NT2/D1 (cell line): ENCODE measurements at regions not wholly inside any gene's neighbourhood (a gene's known extent, or its start where the extent isn't known, plus 50 kb on each side); places are given as distances from the start of the nearest gene placed in this dataset.
"Not testable (repeated sequence)": the region's sequence is repeated elsewhere in the genome, so short reads cannot be mapped to it uniquely, and the experiment has no call there.

Experiments
- DNase-seq: peaks from one replicate; pipeline ENCODE4 v3.0.0-alpha.2; 2011; ENCODE audit warnings: low read depth, low spot score
- H3K27me3 ChIP-seq: 2 replicates; pipeline ENCODE4 v1.6.0; 2011; ENCODE audit warnings: mild to moderate bottlenecking; ENCODE audit not compliant: insufficient read length, insufficient read depth
- H3K36me3 ChIP-seq: 2 replicates; pipeline ENCODE4 v1.6.1; 2011; ENCODE audit warnings: mild to moderate bottlenecking, low read length, mixed read lengths; ENCODE audit not compliant: insufficient read depth, insufficient read length
- H3K4me1 ChIP-seq: 2 replicates; pipeline ENCODE4 v1.5.1; 2011; ENCODE audit not compliant: insufficient read depth, insufficient read length
- H3K4me3 ChIP-seq: 2 replicates; pipeline ENCODE4 v1.5.1; 2011; ENCODE audit warnings: low read depth; ENCODE audit not compliant: insufficient read length
- H3K9ac ChIP-seq: 2 replicates; pipeline ENCODE4 v1.6.0; 2011; ENCODE audit warnings: low read depth; ENCODE audit not compliant: insufficient read length
- H3K9me3 ChIP-seq: 2 replicates; pipeline ENCODE4 v1.5.1; 2011; ENCODE audit warnings: mild to moderate bottlenecking, low read length; ENCODE audit not compliant: insufficient read depth
- SUZ12 ChIP-seq: IDR thresholded peaks from 2 replicates; pipeline ENCODE4 v1.6.1; 2011; ENCODE audit not compliant: insufficient read length, insufficient read depth; ENCODE audit errors: extremely low read depth
- YY1 ChIP-seq: IDR thresholded peaks from 2 replicates; pipeline ENCODE4 v1.6.1; 2011; ENCODE audit not compliant: insufficient read length, insufficient read depth
- ZNF274 ChIP-seq: IDR thresholded peaks from 2 replicates; pipeline ENCODE4 v1.6.1; 2011; ENCODE audit warnings: mild to moderate bottlenecking, low read depth, low read length

DNA sequence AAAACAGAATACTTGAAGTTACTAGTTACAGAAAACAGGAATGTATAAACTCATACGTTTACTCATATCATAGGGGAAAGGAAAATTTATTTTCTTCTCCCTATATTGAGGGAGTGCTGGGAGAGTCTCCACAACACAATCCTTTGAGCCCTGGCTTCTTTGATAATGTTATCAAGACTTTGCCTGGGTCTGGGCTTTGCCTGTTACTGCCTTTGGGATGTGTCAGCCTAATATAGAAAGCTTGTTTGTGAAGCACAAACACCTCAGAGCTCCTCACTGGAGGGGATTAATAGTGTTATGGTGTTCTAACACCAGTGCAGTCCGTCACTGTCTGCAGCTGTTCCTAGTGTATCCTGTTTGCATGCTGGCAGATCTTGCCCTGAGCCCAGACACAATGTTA lies 107.8 kb downstream of the VCY start:
- no peak for DNase-seq
- Histone ChIP-seq H3K36me3 (no peaks in the 10 kb centered on the region), H3K9me3 (no peaks in the 10 kb centered on the region), H3K4me1 (no peaks in the 10 kb centered on the region), H3K4me3 (no peak overlapping the region), H3K9ac (no peak overlapping the region), H3K27me3 (no peaks in the 10 kb centered on the region)
- TF ChIP-seq ZNF274, result no peak
- TF ChIP-seq YY1, result no peak
- TF ChIP-seq SUZ12, result no peak

DNA sequence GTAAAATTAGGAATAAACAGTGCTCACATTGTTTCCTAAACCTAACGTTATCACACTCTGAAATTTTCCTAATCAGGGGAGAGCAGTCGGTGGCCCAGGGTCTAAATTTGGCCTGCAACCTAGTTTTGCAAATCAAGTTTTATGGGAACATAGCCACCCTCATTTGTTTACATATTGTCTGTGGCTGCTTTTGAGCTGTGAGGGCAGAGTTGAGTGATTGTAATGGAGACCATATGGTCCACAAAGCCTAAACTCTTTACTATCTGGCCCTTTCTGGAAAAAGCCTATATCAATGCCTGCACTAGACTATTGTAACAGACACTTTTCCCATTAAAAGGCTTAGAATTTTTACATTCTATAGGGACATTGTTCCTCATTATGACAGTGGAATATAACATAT lies 105.2 kb downstream of the VCY start:
- Histone ChIP-seq H3K36me3 (no peaks in the 10 kb centered on the region), H3K27me3 (no peaks in the 10 kb centered on the region), H3K4me3 (no peak overlapping the region), H3K4me1 (no peaks in the 10 kb centered on the region), H3K9me3 (no peaks in the 10 kb centered on the region), H3K9ac (no peak overlapping the region)
- DNase-seq, result no peak
- TF ChIP-seq ZNF274 (no peak), YY1 (no peak), SUZ12 (no peak)

GRCh38 chrY:13882829-13883228 lies 103.4 kb downstream of the VCY start:
- H3K4me3 ChIP-seq, result no peak overlapping the region

DNA sequence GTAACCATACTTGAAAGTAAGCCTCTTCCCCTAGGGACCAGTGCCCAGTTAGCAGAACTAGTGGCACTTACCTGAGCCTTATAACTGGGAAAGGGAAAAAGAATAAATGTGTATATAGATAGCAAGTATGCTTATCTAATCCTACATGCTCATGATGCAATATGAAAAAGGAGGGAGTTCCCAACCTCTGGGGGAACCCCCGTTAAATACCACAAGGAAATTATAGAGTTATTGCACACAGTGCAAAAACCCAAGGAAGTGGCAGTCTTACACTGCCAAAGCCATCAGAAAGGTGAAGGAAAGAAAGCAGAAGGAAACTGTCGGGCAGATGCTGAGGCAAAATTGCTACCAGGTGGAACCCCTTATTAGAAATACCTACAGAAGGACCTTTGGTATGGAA lies 92.2 kb downstream of the VCY start:
- H3K9ac ChIP-seq, H3K4me3 ChIP-seq, H3K27me3 ChIP-seq, H3K36me3 ChIP-seq, H3K9me3 ChIP-seq, DNase-seq, H3K4me1 ChIP-seq: not testable (repeated sequence)

More at GRCh38 chrY:13882829-13883228, 103.4 kb downstream of the VCY start:
- H3K4me1 ChIP-seq, result no peaks in the 10 kb centered on the region
- no peaks in the 10 kb centered on the region for H3K9me3 ChIP-seq
- TF ChIP-seq ZNF274 (no peak), SUZ12 (no peak), YY1 (no peak)
- no peaks in the 10 kb centered on the region for H3K36me3 ChIP-seq
- no peaks in the 10 kb centered on the region for H3K27me3 ChIP-seq
- DNase-seq, result no peak
- no peak overlapping the region for H3K9ac ChIP-seq

GRCh38 chrY:13907736-13908135 lies 78.5 kb downstream of the VCY start:
- TF ChIP-seq ZNF274 (no peak), SUZ12 (no peak), YY1 (no peak)
- no peak for DNase-seq
- Histone ChIP-seq H3K9me3 (no peaks in the 10 kb centered on the region; the same call in 1 of the 2 replicates), H3K27me3 (no peaks in the 10 kb centered on the region), H3K36me3 (no peaks in the 10 kb centered on the region), H3K4me1 (no peaks in the 10 kb centered on the region), H3K4me3 (no peak overlapping the region), H3K9ac (no peak overlapping the region)

GRCh38 chrY:13930436-13930835 lies 55.8 kb downstream of the VCY start:
- H3K9me3 ChIP-seq, H3K36me3 ChIP-seq, H3K27me3 ChIP-seq, H3K9ac ChIP-seq, DNase-seq, H3K4me3 ChIP-seq, H3K4me1 ChIP-seq: not testable (repeated sequence)
